Suprapubic skin (tissue), 4 donors: ENCODE measurements at regions not wholly inside any gene's neighbourhood (a gene's known extent, or its start where the extent isn't known, plus 50 kb on each side); places are given as distances from the start of the nearest gene placed in this dataset.
"Not testable (repeated sequence)": the region's sequence is repeated elsewhere in the genome, so short reads cannot be mapped to it uniquely, and the experiment has no call there.

Source experiments
- DNase-seq, 2 donors: peaks; one replicate each; pipeline ENCODE4 v3.0.0-alpha.2; 2019; ENCODE audit warnings: low spot score in 2 of 2
- H3K27ac ChIP-seq: fragments of 200-600 bp; sonication (generic); one replicate; pipeline ENCODE4 v1.5.1; 2019
- H3K27me3 ChIP-seq: fragments of 200-600 bp; sonication (generic); one replicate; pipeline ENCODE4 v1.5.1; 2019
- H3K36me3 ChIP-seq: fragments of 200-600 bp; sonication (generic); one replicate; pipeline ENCODE4 v1.5.1; 2019
- H3K4me1 ChIP-seq: fragments of 200-600 bp; sonication (generic); one replicate; pipeline ENCODE4 v1.5.1; 2019
- H3K4me3 ChIP-seq: fragments of 200-600 bp; sonication (generic); one replicate; pipeline ENCODE4 v1.5.1; 2019; ENCODE audit warnings: mild to moderate bottlenecking
- H3K9me3 ChIP-seq: fragments of 200-600 bp; sonication (generic); one replicate; pipeline ENCODE4 v1.5.1; 2019
- EP300 ChIP-seq: sonication (generic); formaldehyde crosslinking; IDR thresholded peaks from one replicate; pipeline ENCODE4 v1.6.1; 2017; ENCODE audit warnings: antibody characterized with exemption
- POLR2A ChIP-seq, 2 donors: fragments of 450-650 bp; IDR thresholded peaks; one replicate each; pipeline ENCODE4 v1.6.1; 2017; ENCODE audit warnings: antibody characterized with exemption in 2 of 2, mild to moderate bottlenecking in 2 of 2, moderate library complexity in 2 of 2
- POLR2AphosphoS5 ChIP-seq, 3 donors: sonication (generic); formaldehyde crosslinking; IDR thresholded peaks; one replicate each; pipeline ENCODE4 v1.6.1; 2017; ENCODE audit warnings: antibody characterized with exemption in 3 of 3
- WGBS: methylation state at CpG from one replicate; pipeline ENCODE4 v1.1.5; 2018; 5-methylcytosine and 5-hydroxymethylcytosine counted together
- TF ChIP-seq, protein P1 (sequence below), 2 donors: fragments of 200-600 bp in 1 of 2; fragments of 450-650 bp in 1 of 2; sonication (generic) in 1 of 2; IDR thresholded peaks; one replicate each; pipeline ENCODE4 v1.5.1; 2016 to 2019; ENCODE audit warnings: antibody characterized with exemption in 2 of 2, mild to moderate bottlenecking in 1 of 2, moderate library complexity in 1 of 2

GRCh38 chr10:85490431-85490830, 876.2 kb downstream of the GRID1 start:
- no peak overlapping the region for H3K4me3 ChIP-seq
- no peaks in the 10 kb centered on the region for H3K36me3 ChIP-seq
- H3K27me3 ChIP-seq: no peaks in the 10 kb centered on the region
- H3K27ac ChIP-seq: no peak overlapping the region
- no peak for TF ChIP-seq POLR2A (IDR thresholded peaks at IDR 0.05)
- TF ChIP-seq, protein P1, sequence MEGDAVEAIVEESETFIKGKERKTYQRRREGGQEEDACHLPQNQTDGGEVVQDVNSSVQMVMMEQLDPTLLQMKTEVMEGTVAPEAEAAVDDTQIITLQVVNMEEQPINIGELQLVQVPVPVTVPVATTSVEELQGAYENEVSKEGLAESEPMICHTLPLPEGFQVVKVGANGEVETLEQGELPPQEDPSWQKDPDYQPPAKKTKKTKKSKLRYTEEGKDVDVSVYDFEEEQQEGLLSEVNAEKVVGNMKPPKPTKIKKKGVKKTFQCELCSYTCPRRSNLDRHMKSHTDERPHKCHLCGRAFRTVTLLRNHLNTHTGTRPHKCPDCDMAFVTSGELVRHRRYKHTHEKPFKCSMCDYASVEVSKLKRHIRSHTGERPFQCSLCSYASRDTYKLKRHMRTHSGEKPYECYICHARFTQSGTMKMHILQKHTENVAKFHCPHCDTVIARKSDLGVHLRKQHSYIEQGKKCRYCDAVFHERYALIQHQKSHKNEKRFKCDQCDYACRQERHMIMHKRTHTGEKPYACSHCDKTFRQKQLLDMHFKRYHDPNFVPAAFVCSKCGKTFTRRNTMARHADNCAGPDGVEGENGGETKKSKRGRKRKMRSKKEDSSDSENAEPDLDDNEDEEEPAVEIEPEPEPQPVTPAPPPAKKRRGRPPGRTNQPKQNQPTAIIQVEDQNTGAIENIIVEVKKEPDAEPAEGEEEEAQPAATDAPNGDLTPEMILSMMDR (IDR thresholded peaks at IDR 0.05): no peak
- no peak for TF ChIP-seq POLR2AphosphoS5 (IDR thresholded peaks at IDR 0.05)
- no peak for TF ChIP-seq EP300
- no peaks in the 10 kb centered on the region for H3K4me1 ChIP-seq
- no peak for DNase-seq
- no peaks in the 10 kb centered on the region for H3K9me3 ChIP-seq

- DNase-seq: no peak
- no peaks in the 10 kb centered on the region for H3K4me1 ChIP-seq
- 67% methylated on average over 5 of the region's 5 CpGs for WGBS
- no peak overlapping the region for H3K4me3 ChIP-seq
- no peaks in the 10 kb centered on the region for H3K9me3 ChIP-seq
- TF ChIP-seq, protein P1 (IDR thresholded peaks at IDR 0.05): no peak
- TF ChIP-seq EP300 (no peak), POLR2A (IDR thresholded peaks at IDR 0.05) (no peak), POLR2AphosphoS5 (IDR thresholded peaks at IDR 0.05) (no peak)
- H3K27me3 ChIP-seq: no peaks in the 10 kb centered on the region
- no peak overlapping the region for H3K27ac ChIP-seq
- no peaks in the 10 kb centered on the region for H3K36me3 ChIP-seq
Observed at GRCh38 chr10:85491652-85492051, 874.9 kb downstream of the GRID1 start.

GRCh38 chr10:85492684-85493083, 873.9 kb downstream of the GRID1 start:
- H3K36me3 ChIP-seq: no peaks in the 10 kb centered on the region
- H3K27me3 ChIP-seq: no peaks in the 10 kb centered on the region
- DNase-seq: no peak
- no peak overlapping the region for H3K4me3 ChIP-seq
- no peak overlapping the region for H3K27ac ChIP-seq
- 55% methylated on average over 3 of the region's 3 CpGs for WGBS
- no peaks in the 10 kb centered on the region for H3K9me3 ChIP-seq
- no peaks in the 10 kb centered on the region for H3K4me1 ChIP-seq
- TF ChIP-seq POLR2A (IDR thresholded peaks at IDR 0.05) (no peak), POLR2AphosphoS5 (IDR thresholded peaks at IDR 0.05) (no peak), EP300 (no peak)
- TF ChIP-seq, protein P1 (IDR thresholded peaks at IDR 0.05): no peak

DNA sequence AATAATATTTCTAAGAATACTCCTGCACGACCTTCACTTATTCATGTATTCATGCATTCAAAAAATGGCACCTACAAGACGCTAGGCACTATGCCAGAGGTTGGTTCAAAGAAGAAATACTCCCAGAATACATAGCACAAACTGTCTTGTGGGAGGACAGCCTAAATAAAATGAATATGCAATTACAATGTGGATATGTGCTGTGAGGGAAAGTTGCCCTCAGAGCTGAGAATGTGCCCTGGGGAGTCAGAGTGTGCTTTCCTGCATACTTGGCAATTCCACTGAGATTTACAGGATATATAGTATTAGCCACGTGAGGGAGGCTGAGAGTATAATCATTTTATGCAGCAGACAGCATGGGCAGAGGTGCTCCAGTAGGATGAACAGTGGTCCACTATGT, 872.9 kb downstream of the GRID1 start:
- 50% methylated on average over 3 of the region's 3 CpGs for WGBS
- Histone ChIP-seq H3K36me3 (no peaks in the 10 kb centered on the region), H3K4me3 (no peak overlapping the region), H3K4me1 (no peaks in the 10 kb centered on the region), H3K27me3 (no peaks in the 10 kb centered on the region), H3K9me3 (no peaks in the 10 kb centered on the region), H3K27ac (no peak overlapping the region)
- DNase-seq: no peak
- TF ChIP-seq EP300 (no peak), POLR2A (IDR thresholded peaks at IDR 0.05) (no peak), POLR2AphosphoS5 (IDR thresholded peaks at IDR 0.05) (no peak)
- TF ChIP-seq, protein P1 (IDR thresholded peaks at IDR 0.05): no peak

GRCh38 chr10:85504641-85505040, 862.0 kb downstream of the GRID1 start:
- DNase-seq, H3K36me3 ChIP-seq, H3K9me3 ChIP-seq, H3K27ac ChIP-seq, H3K4me1 ChIP-seq, H3K4me3 ChIP-seq, H3K27me3 ChIP-seq: not testable (repeated sequence)
- WGBS: 87% methylated on average over 10 of the region's 10 CpGs

DNA sequence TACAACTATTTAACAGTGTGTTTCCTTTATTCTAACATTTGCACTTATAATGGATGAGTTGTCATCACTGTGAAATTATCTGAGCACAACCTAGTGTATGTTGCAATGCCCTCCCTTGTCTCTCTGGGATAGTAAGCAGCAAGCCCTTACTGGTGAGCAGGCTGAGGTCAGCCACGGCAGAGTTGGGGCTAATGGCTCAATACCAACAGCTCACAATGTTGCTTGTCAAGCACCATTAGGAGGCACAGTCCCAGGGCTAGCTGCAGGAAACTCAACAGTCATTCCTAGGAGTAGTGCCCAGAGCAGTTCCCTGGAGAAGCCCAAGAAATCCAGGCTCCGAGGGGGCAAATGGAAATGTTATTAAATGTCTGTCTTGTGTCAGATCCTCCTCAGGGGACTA, 858.4 kb downstream of the GRID1 start:
- no peaks in the 10 kb centered on the region for H3K4me1 ChIP-seq
- peaks cover 8% of the 10 kb centered on the region for H3K9me3 ChIP-seq
- no peaks in the 10 kb centered on the region for H3K36me3 ChIP-seq
- no peak overlapping the region for H3K27ac ChIP-seq
- WGBS: 80% methylated on average over 2 of the region's 2 CpGs
- TF ChIP-seq, protein P1 (IDR thresholded peaks at IDR 0.05): no peak
- TF ChIP-seq EP300 (no peak), POLR2AphosphoS5 (IDR thresholded peaks at IDR 0.05) (no peak), POLR2A (IDR thresholded peaks at IDR 0.05) (no peak)
- DNase-seq: no peak
- no peaks in the 10 kb centered on the region for H3K27me3 ChIP-seq
- H3K4me3 ChIP-seq: no peak overlapping the region
